ENCODE measurements at regions not wholly inside any gene's neighbourhood (a gene's known extent, or its start where the extent isn't known, plus 50 kb on each side); places are given as distances from the start of the nearest gene placed in this dataset.

GRCh38 chr21:39110431-39110830, 72.8 kb downstream of the PSMG1 start:
- Mint-ChIP-seq H3K36me3 (ENCODE audit: insufficient read depth) (no peaks in the 10 kb centered on the region), H3K4me3 (no peak overlapping the region), H3K4me1 (ENCODE audit: low read depth) (no peaks in the 10 kb centered on the region), H3K27me3 (ENCODE audit: low read depth) (peaks cover 4% of the 10 kb centered on the region), H3K9me3 (no peaks in the 10 kb centered on the region)
- ATAC-seq (no peak), DNase-seq (no peak)

GRCh38 chr21:39109596-39110210, 73.5 kb downstream of the PSMG1 start:
- peaks cover 4% of the 10 kb centered on the region for H3K27me3 Mint-ChIP-seq (ENCODE audit: low read depth)
- H3K9me3 Mint-ChIP-seq, result no peaks in the 10 kb centered on the region
- no peak for DNase-seq
- H3K36me3 Mint-ChIP-seq (ENCODE audit: insufficient read depth), result no peaks in the 10 kb centered on the region
- no peak overlapping the region for H3K4me3 Mint-ChIP-seq
- no peaks in the 10 kb centered on the region for H3K4me1 Mint-ChIP-seq (ENCODE audit: low read depth)
- no peak for ATAC-seq

- no peak for DNase-seq
- Mint-ChIP-seq H3K4me3 (no peak overlapping the region), H3K9me3 (no peaks in the 10 kb centered on the region), H3K27me3 (ENCODE audit: low read depth) (peaks cover 4% of the 10 kb centered on the region), H3K4me1 (ENCODE audit: low read depth) (no peaks in the 10 kb centered on the region), H3K36me3 (ENCODE audit: insufficient read depth) (no peaks in the 10 kb centered on the region)
- ATAC-seq, result no peak
Measured at GRCh38 chr21:39109163-39109530, 74.1 kb downstream of the PSMG1 start.

- H3K4me3 Mint-ChIP-seq, result no peak overlapping the region
- H3K4me1 Mint-ChIP-seq (ENCODE audit: low read depth), result no peaks in the 10 kb centered on the region
- H3K9me3 Mint-ChIP-seq, result no peaks in the 10 kb centered on the region
- no peak for ATAC-seq
- H3K36me3 Mint-ChIP-seq (ENCODE audit: insufficient read depth), result no peaks in the 10 kb centered on the region
- no peak for DNase-seq
- peaks cover 8% of the 10 kb centered on the region for H3K27me3 Mint-ChIP-seq (ENCODE audit: low read depth)
Measured at GRCh38 chr21:39108291-39109162, 74.7 kb downstream of the PSMG1 start.

- no peak overlapping the region for H3K4me3 Mint-ChIP-seq
Measured at GRCh38 chr21:39107739-39108138, 75.5 kb downstream of the PSMG1 start.

GRCh38 chr21:39106881-39107462, 76.3 kb downstream of the PSMG1 start:
- no peak for DNase-seq
- no peaks in the 10 kb centered on the region for H3K36me3 Mint-ChIP-seq (ENCODE audit: insufficient read depth)
- no peaks in the 10 kb centered on the region for H3K9me3 Mint-ChIP-seq
- ATAC-seq, result no peak
- peaks cover 10% of the 10 kb centered on the region for H3K27me3 Mint-ChIP-seq (ENCODE audit: low read depth)
- H3K4me3 Mint-ChIP-seq, result no peak overlapping the region
- no peaks in the 10 kb centered on the region for H3K4me1 Mint-ChIP-seq (ENCODE audit: low read depth)

More at GRCh38 chr21:39107739-39108138, 75.5 kb downstream of the PSMG1 start:
- peaks cover 10% of the 10 kb centered on the region for H3K27me3 Mint-ChIP-seq (ENCODE audit: low read depth)
- DNase-seq, result no peak
- no peaks in the 10 kb centered on the region for H3K36me3 Mint-ChIP-seq (ENCODE audit: insufficient read depth)
- H3K9me3 Mint-ChIP-seq, result no peaks in the 10 kb centered on the region
- H3K4me1 Mint-ChIP-seq (ENCODE audit: low read depth), result no peaks in the 10 kb centered on the region
- ATAC-seq, result no peak

GRCh38 chr21:39105836-39106235, 77.4 kb downstream of the PSMG1 start:
- H3K4me1 Mint-ChIP-seq (ENCODE audit: low read depth), result no peaks in the 10 kb centered on the region
- H3K27me3 Mint-ChIP-seq (ENCODE audit: low read depth), result peaks cover 10% of the 10 kb centered on the region
- H3K9me3 Mint-ChIP-seq, result no peaks in the 10 kb centered on the region
- ATAC-seq (no peak), DNase-seq (no peak)
- no peak overlapping the region for H3K4me3 Mint-ChIP-seq
- H3K36me3 Mint-ChIP-seq (ENCODE audit: insufficient read depth), result no peaks in the 10 kb centered on the region

GRCh38 chr21:39105341-39105765, 77.9 kb downstream of the PSMG1 start:
- no peak for ATAC-seq
- Mint-ChIP-seq H3K9me3 (no peaks in the 10 kb centered on the region), H3K27me3 (ENCODE audit: low read depth) (peaks cover 10% of the 10 kb centered on the region), H3K4me3 (no peak overlapping the region), H3K36me3 (ENCODE audit: insufficient read depth) (no peaks in the 10 kb centered on the region), H3K4me1 (ENCODE audit: low read depth) (no peaks in the 10 kb centered on the region)
- no peak for DNase-seq

- H3K4me3 Mint-ChIP-seq, result no peak overlapping the region
- H3K36me3 Mint-ChIP-seq (ENCODE audit: insufficient read depth), result no peaks in the 10 kb centered on the region
- ATAC-seq (no peak), DNase-seq (no peak)
- H3K4me1 Mint-ChIP-seq (ENCODE audit: low read depth), result no peaks in the 10 kb centered on the region
- H3K27me3 Mint-ChIP-seq (ENCODE audit: low read depth), result peaks cover 10% of the 10 kb centered on the region
- H3K9me3 Mint-ChIP-seq, result no peaks in the 10 kb centered on the region
Measured at GRCh38 chr21:39104911-39105310, 78.3 kb downstream of the PSMG1 start.

- H3K9me3 Mint-ChIP-seq, result no peaks in the 10 kb centered on the region
- no peaks in the 10 kb centered on the region for H3K36me3 Mint-ChIP-seq (ENCODE audit: insufficient read depth)
- no peak overlapping the region for H3K4me3 Mint-ChIP-seq
- no peak for DNase-seq
- no peaks in the 10 kb centered on the region for H3K4me1 Mint-ChIP-seq (ENCODE audit: low read depth)
- no peak for ATAC-seq
- peaks cover 10% of the 10 kb centered on the region for H3K27me3 Mint-ChIP-seq (ENCODE audit: low read depth)
Measured at GRCh38 chr21:39103689-39104088, 79.6 kb downstream of the PSMG1 start.

- H3K27me3 Mint-ChIP-seq (ENCODE audit: low read depth), result peaks cover 7% of the 10 kb centered on the region
- no peaks in the 10 kb centered on the region for H3K4me1 Mint-ChIP-seq (ENCODE audit: low read depth)
- no peaks in the 10 kb centered on the region for H3K36me3 Mint-ChIP-seq (ENCODE audit: insufficient read depth)
- no peak for ATAC-seq
- no peak for DNase-seq
- H3K9me3 Mint-ChIP-seq, result no peaks in the 10 kb centered on the region
- H3K4me3 Mint-ChIP-seq, result no peak overlapping the region
Measured at GRCh38 chr21:39099859-39100258, 83.4 kb downstream of the PSMG1 start.

- DNase-seq (no peak), ATAC-seq (no peak)
- Mint-ChIP-seq H3K4me3 (no peak overlapping the region), H3K27me3 (ENCODE audit: low read depth) (peaks cover 5% of the 10 kb centered on the region), H3K9me3 (no peaks in the 10 kb centered on the region), H3K4me1 (ENCODE audit: low read depth) (no peaks in the 10 kb centered on the region), H3K36me3 (ENCODE audit: insufficient read depth) (no peaks in the 10 kb centered on the region)
Measured at GRCh38 chr21:39098696-39099200, 84.5 kb downstream of the PSMG1 start.

GRCh38 chr21:39097981-39098380, 85.3 kb downstream of the PSMG1 start:
- H3K4me3 Mint-ChIP-seq, result no peak overlapping the region
- no peaks in the 10 kb centered on the region for H3K36me3 Mint-ChIP-seq (ENCODE audit: insufficient read depth)
- no peak for DNase-seq
- no peaks in the 10 kb centered on the region for H3K9me3 Mint-ChIP-seq
- H3K4me1 Mint-ChIP-seq (ENCODE audit: low read depth), result no peaks in the 10 kb centered on the region
- H3K27me3 Mint-ChIP-seq (ENCODE audit: low read depth), result no peaks in the 10 kb centered on the region
- no peak for ATAC-seq

- DNase-seq (no peak), ATAC-seq (no peak)
- Mint-ChIP-seq H3K36me3 (ENCODE audit: insufficient read depth) (no peaks in the 10 kb centered on the region), H3K27me3 (ENCODE audit: low read depth) (no peaks in the 10 kb centered on the region), H3K4me1 (ENCODE audit: low read depth) (no peaks in the 10 kb centered on the region), H3K4me3 (no peak overlapping the region), H3K9me3 (no peaks in the 10 kb centered on the region)
Measured at GRCh38 chr21:39097335-39097861, 85.9 kb downstream of the PSMG1 start.
